HUES6 (cell line): ENCODE measurements at regions not wholly inside any gene's neighbourhood (a gene's known extent, or its start where the extent isn't known, plus 50 kb on each side); places are given as distances from the start of the nearest gene placed in this dataset.

Experiments used
- H3K27ac ChIP-seq: 2 replicates; pipeline ENCODE4 v1.7.0; 2013; ENCODE audit warnings: low read depth, mild to moderate bottlenecking, low read length, inconsistent platforms
- H3K27me3 ChIP-seq: 2 replicates; pipeline ENCODE4 v1.6.1; 2013; ENCODE audit warnings: low read length; ENCODE audit not compliant: control insufficient read depth, insufficient read depth
- H3K36me3 ChIP-seq: 2 replicates; pipeline ENCODE4 v1.6.1; 2013; ENCODE audit warnings: low read length; ENCODE audit not compliant: control insufficient read depth, insufficient read depth
- H3K4me1 ChIP-seq: 2 replicates; pipeline ENCODE4 v1.6.1; 2013; ENCODE audit warnings: low read length; ENCODE audit not compliant: control insufficient read depth, insufficient read depth
- H3K4me3 ChIP-seq: 2 replicates; pipeline ENCODE4 v1.5.1; 2013; ENCODE audit warnings: low read depth, low read length
- H3K9ac ChIP-seq: one replicate; pipeline ENCODE4 v1.6.1; 2013; ENCODE audit warnings: mild to moderate bottlenecking, low read length
- H3K9me3 ChIP-seq: 2 replicates; pipeline ENCODE4 v1.6.1; 2013; ENCODE audit warnings: low read depth, low read length; ENCODE audit not compliant: control insufficient read depth, insufficient read depth

GRCh38 chr1:83581747-83582146 is 417.2 kb downstream of the TTLL7 start:
- H3K9me3 ChIP-seq, result peaks cover 11% of the 10 kb centered on the region

GRCh38 chr1:83574791-83575190 is 424.1 kb downstream of the TTLL7 start:
- no peak overlapping the region for H3K9ac ChIP-seq
- peaks cover 24% of the 10 kb centered on the region; the same call in 1 of the 2 replicates for H3K27me3 ChIP-seq
- no peak overlapping the region for H3K27ac ChIP-seq
- peaks cover 19% of the 10 kb centered on the region for H3K4me1 ChIP-seq
- H3K36me3 ChIP-seq, result no peaks in the 10 kb centered on the region
- no peak overlapping the region for H3K4me3 ChIP-seq
- H3K9me3 ChIP-seq, result no peaks in the 10 kb centered on the region

More at GRCh38 chr1:83581747-83582146, 417.2 kb downstream of the TTLL7 start:
- H3K27ac ChIP-seq, result no peak overlapping the region
- H3K9ac ChIP-seq, result no peak overlapping the region
- no peak overlapping the region for H3K4me3 ChIP-seq
- H3K27me3 ChIP-seq, result no peaks in the 10 kb centered on the region
- no peaks in the 10 kb centered on the region for H3K4me1 ChIP-seq
- H3K36me3 ChIP-seq, result no peaks in the 10 kb centered on the region

GRCh38 chr1:83573776-83574175 is 425.2 kb downstream of the TTLL7 start:
- Histone ChIP-seq H3K27ac (no peak overlapping the region), H3K4me3 (no peak overlapping the region), H3K9me3 (no peaks in the 10 kb centered on the region), H3K4me1 (peaks cover 19% of the 10 kb centered on the region), H3K27me3 (peaks cover 24% of the 10 kb centered on the region; the same call in 1 of the 2 replicates), H3K36me3 (no peaks in the 10 kb centered on the region), H3K9ac (no peak overlapping the region)

GRCh38 chr1:83571536-83571935 is 427.4 kb downstream of the TTLL7 start:
- Histone ChIP-seq H3K4me1 (peaks cover 19% of the 10 kb centered on the region), H3K27me3 (peaks cover 24% of the 10 kb centered on the region; the same call in 1 of the 2 replicates), H3K27ac (no peak overlapping the region), H3K9me3 (no peaks in the 10 kb centered on the region), H3K36me3 (no peaks in the 10 kb centered on the region), H3K9ac (no peak overlapping the region), H3K4me3 (no peak overlapping the region)

- Histone ChIP-seq H3K4me3 (no peak overlapping the region), H3K27me3 (no peaks in the 10 kb centered on the region), H3K9ac (no peak overlapping the region), H3K27ac (no peak overlapping the region), H3K9me3 (no peaks in the 10 kb centered on the region), H3K36me3 (no peaks in the 10 kb centered on the region), H3K4me1 (no peaks in the 10 kb centered on the region)
Measured at GRCh38 chr1:83561346-83561745, 437.6 kb downstream of the TTLL7 start.

- Histone ChIP-seq H3K9ac (no peak overlapping the region), H3K27ac (no peak overlapping the region), H3K4me1 (peaks cover 3% of the 10 kb centered on the region; the same call in 1 of the 2 replicates), H3K9me3 (no peaks in the 10 kb centered on the region), H3K36me3 (no peaks in the 10 kb centered on the region), H3K4me3 (no peak overlapping the region), H3K27me3 (no peaks in the 10 kb centered on the region)
Measured at GRCh38 chr1:83559129-83559840, 439.6 kb downstream of the TTLL7 start.

GRCh38 chr1:83555871-83556270 is 443.1 kb downstream of the TTLL7 start:
- H3K27me3 ChIP-seq, result no peaks in the 10 kb centered on the region
- H3K9me3 ChIP-seq, result no peaks in the 10 kb centered on the region
- H3K36me3 ChIP-seq, result no peaks in the 10 kb centered on the region
- peaks cover 4% of the 10 kb centered on the region; the same call in 1 of the 2 replicates for H3K4me1 ChIP-seq
- no peak overlapping the region for H3K9ac ChIP-seq
- no peak overlapping the region for H3K4me3 ChIP-seq
- no peak overlapping the region for H3K27ac ChIP-seq

GRCh38 chr1:83554174-83554573 is 444.8 kb downstream of the TTLL7 start:
- Histone ChIP-seq H3K36me3 (no peaks in the 10 kb centered on the region), H3K27me3 (no peaks in the 10 kb centered on the region), H3K4me3 (no peak overlapping the region), H3K4me1 (peaks cover 4% of the 10 kb centered on the region; the same call in 1 of the 2 replicates), H3K9ac (no peak overlapping the region), H3K9me3 (no peaks in the 10 kb centered on the region), H3K27ac (no peak overlapping the region)

GRCh38 chr1:83552820-83553219 is 446.1 kb downstream of the TTLL7 start:
- H3K27ac ChIP-seq, result no peak overlapping the region
- no peaks in the 10 kb centered on the region for H3K9me3 ChIP-seq
- H3K36me3 ChIP-seq, result no peaks in the 10 kb centered on the region
- no peak overlapping the region for H3K4me3 ChIP-seq
- no peak overlapping the region for H3K9ac ChIP-seq
- H3K4me1 ChIP-seq, result peaks cover 4% of the 10 kb centered on the region; the same call in 1 of the 2 replicates
- no peaks in the 10 kb centered on the region for H3K27me3 ChIP-seq

- Histone ChIP-seq H3K9me3 (no peaks in the 10 kb centered on the region), H3K27me3 (no peaks in the 10 kb centered on the region), H3K4me3 (no peak overlapping the region), H3K4me1 (no peaks in the 10 kb centered on the region), H3K27ac (no peak overlapping the region), H3K9ac (no peak overlapping the region), H3K36me3 (no peaks in the 10 kb centered on the region)
Measured at GRCh38 chr1:83548311-83548710, 450.6 kb downstream of the TTLL7 start.

- Histone ChIP-seq H3K9ac (no peak overlapping the region), H3K9me3 (no peaks in the 10 kb centered on the region), H3K4me1 (no peaks in the 10 kb centered on the region), H3K27ac (no peak overlapping the region), H3K4me3 (no peak overlapping the region), H3K36me3 (no peaks in the 10 kb centered on the region), H3K27me3 (no peaks in the 10 kb centered on the region)
Measured at GRCh38 chr1:83547901-83548300, 451.0 kb downstream of the TTLL7 start.
